Activated CD4-positive, CD25-positive, alpha-beta regulatory T cell (primary cell): ENCODE measurements at regions not wholly inside any gene's neighbourhood (a gene's known extent, or its start where the extent isn't known, plus 50 kb on each side); places are given as distances from the start of the nearest gene placed in this dataset.

Source experiments
- DNase-seq, 4 experiments: peaks; one replicate each; lab custom pipeline; 2025; lab: John Stamatoyannopoulos, UW

- no peak for DNase-seq
These were observed 136.8 kb upstream of the AFF2 start for GRCh38 chrX:148363471-148364235.

- no peak for DNase-seq
These were observed 135.2 kb upstream of the AFF2 start for GRCh38 chrX:148365233-148365632.

GRCh38 chrX:148371291-148371690 is 129.1 kb upstream of the AFF2 start:
- DNase-seq = no peak

GRCh38 chrX:148372925-148373324 is 127.5 kb upstream of the AFF2 start:
- no peak for DNase-seq

- DNase-seq = no peak
These were observed 124.1 kb upstream of the AFF2 start for GRCh38 chrX:148376342-148376741.

GRCh38 chrX:148380107-148380506 is 120.3 kb upstream of the AFF2 start:
- no peak for DNase-seq

GRCh38 chrX:148380650-148381561 is 119.5 kb upstream of the AFF2 start:
- DNase-seq = peak in 2 of 4 experiments; percentile 2 to 4

GRCh38 chrX:148381603-148382002 is 118.8 kb upstream of the AFF2 start:
- DNase-seq = no peak

- DNase-seq = no peak
These were observed 117.4 kb upstream of the AFF2 start for GRCh38 chrX:148382983-148383382.

- DNase-seq = no peak
These were observed 114.9 kb upstream of the AFF2 start for GRCh38 chrX:148385471-148385870.

GRCh38 chrX:148389629-148390028 is 110.8 kb upstream of the AFF2 start:
- no peak for DNase-seq

GRCh38 chrX:148412006-148412405 is 88.4 kb upstream of the AFF2 start:
- DNase-seq = no peak

GRCh38 chrX:148416142-148416541 is 84.3 kb upstream of the AFF2 start:
- DNase-seq = no peak

- DNase-seq = no peak
These were observed 83.5 kb upstream of the AFF2 start for GRCh38 chrX:148416931-148417330.

- DNase-seq = no peak
These were observed 82.5 kb upstream of the AFF2 start for GRCh38 chrX:148417934-148418333.

- no peak for DNase-seq
These were observed 77.9 kb upstream of the AFF2 start for GRCh38 chrX:148422526-148422925.

GRCh38 chrX:148424570-148424969 is 75.8 kb upstream of the AFF2 start:
- no peak for DNase-seq

- no peak for DNase-seq
These were observed 74.0 kb upstream of the AFF2 start for GRCh38 chrX:148426467-148426866.

GRCh38 chrX:148441387-148441786 is 59.0 kb upstream of the AFF2 start:
- DNase-seq = no peak

- DNase-seq = no peak
These were observed 57.2 kb upstream of the AFF2 start for GRCh38 chrX:148443216-148443615.

- DNase-seq = no peak
These were observed 51.7 kb upstream of the AFF2 start for GRCh38 chrX:148448686-148449085.
